Astrocyte of the spinal cord (primary cell): ENCODE measurements at regions not wholly inside any gene's neighbourhood (a gene's known extent, or its start where the extent isn't known, plus 50 kb on each side); places are given as distances from the start of the nearest gene placed in this dataset.

Source experiments
- DNase-seq: peaks from one replicate; pipeline ENCODE4 v3.0.0; 2011; ENCODE audit warnings: low read depth, low spot score
- H3K4me3 ChIP-seq: 2 replicates; pipeline ENCODE4 v1.5.1; 2011; ENCODE audit warnings: low read depth, mild to moderate bottlenecking, low read length, moderate library complexity
- CTCF ChIP-seq: IDR thresholded peaks from 2 replicates; pipeline ENCODE4 v1.5.1; 2012; ENCODE audit warnings: low read depth, mild to moderate bottlenecking, low read length, inconsistent platforms
- in situ Hi-C: cut with HindIII; loops from 2 replicates; pipeline ENCODE4 v1.10.0; 2017; ENCODE audit warnings: low sequenced_read_pairs

GRCh38 chr4:116223040-116223732 lies 862.2 kb downstream of the TRAM1L1 start:
- TF ChIP-seq CTCF = no peak
- DNase-seq = no peak
- in situ Hi-C loops = no loop called here
- no peak overlapping the region for H3K4me3 ChIP-seq

- no peak overlapping the region for H3K4me3 ChIP-seq
- in situ Hi-C loops = no loop called here
- peak; percentile 37 for DNase-seq
- no peak for TF ChIP-seq CTCF
Observed at GRCh38 chr4:116217781-116218180, 867.6 kb downstream of the TRAM1L1 start.

- no peak for DNase-seq
- in situ Hi-C loops = no loop called here
- no peak overlapping the region for H3K4me3 ChIP-seq
- TF ChIP-seq CTCF = no peak
Observed at GRCh38 chr4:116215622-116216021, 869.8 kb downstream of the TRAM1L1 start.

GRCh38 chr4:116202524-116202923 lies 882.9 kb downstream of the TRAM1L1 start:
- in situ Hi-C loops = no loop called here
- TF ChIP-seq CTCF = no peak
- no peak for DNase-seq
- no peak overlapping the region for H3K4me3 ChIP-seq

GRCh38 chr4:116197317-116197809 lies 888.0 kb downstream of the TRAM1L1 start:
- in situ Hi-C loops = no loop called here
- no peak for DNase-seq
- no peak overlapping the region for H3K4me3 ChIP-seq
- TF ChIP-seq CTCF = no peak

GRCh38 chr4:116183241-116183640 lies 902.1 kb downstream of the TRAM1L1 start:
- no peak for TF ChIP-seq CTCF
- DNase-seq = no peak
- in situ Hi-C loops = no loop called here
- H3K4me3 ChIP-seq = no peak overlapping the region
